GM23338 (cell line): ENCODE measurements at regions not wholly inside any gene's neighbourhood (a gene's known extent, or its start where the extent isn't known, plus 50 kb on each side); places are given as distances from the start of the nearest gene placed in this dataset.

Source experiments
- ATAC-seq: fragments of 200-7000 bp; cut with Tn5 transposase; 3 replicates; pipeline ENCODE4 v1.9.1; 2020
- DNase-seq: peaks from one replicate; pipeline ENCODE4 v3.0.0-alpha.2; 2015; ENCODE audit warnings: low spot score
- H2AFZ ChIP-seq: fragments of 200-600 bp; sonication (generic); 2 replicates; pipeline ENCODE4 v1.8.0; 2016; ENCODE audit warnings: antibody characterized with exemption, mild to moderate bottlenecking, moderate library complexity
- H3F3A ChIP-seq: fragments of 200-600 bp; sonication (generic); replicated peaks from 2 replicates; pipeline ENCODE4 v1.8.0; 2017; ENCODE audit warnings: antibody characterized with exemption, mixed run types, low read depth
- H3K27ac ChIP-seq: fragments of 200-600 bp; sonication (generic); 2 replicates; pipeline ENCODE4 v1.6.1; 2016; ENCODE audit warnings: low read depth
- H3K27me3 ChIP-seq: fragments of 200-600 bp; sonication (generic); 2 replicates; pipeline ENCODE4 v1.8.0; 2016; ENCODE audit warnings: mild to moderate bottlenecking, mixed run types, moderate library complexity; ENCODE audit not compliant: insufficient read depth
- H3K36me3 ChIP-seq: fragments of 200-600 bp; sonication (generic); 2 replicates; pipeline ENCODE4 v1.8.0; 2016; ENCODE audit warnings: mild to moderate bottlenecking; ENCODE audit not compliant: insufficient read depth
- H3K4me1 ChIP-seq: fragments of 200-600 bp; sonication (generic); 2 replicates; pipeline ENCODE4 v1.8.0; 2016; ENCODE audit warnings: mild to moderate bottlenecking, moderate library complexity; ENCODE audit not compliant: insufficient read depth
- H3K4me2 ChIP-seq: fragments of 200-600 bp; sonication (generic); 2 replicates; pipeline ENCODE4 v1.7.1; 2017; ENCODE audit warnings: mixed run types
- H3K4me3 ChIP-seq: fragments of 200-600 bp; sonication (generic); 2 replicates; pipeline ENCODE4 v1.6.1; 2016; ENCODE audit warnings: mixed run types
- H3K79me2 ChIP-seq: fragments of 200-600 bp; sonication (generic); replicated peaks from 2 replicates; pipeline ENCODE4 v1.8.0; 2017; ENCODE audit warnings: mild to moderate bottlenecking; ENCODE audit not compliant: insufficient read depth
- H3K9me2 ChIP-seq: fragments of 200-600 bp; sonication (generic); 2 replicates; pipeline ENCODE4 v1.8.0; 2017; ENCODE audit not compliant: insufficient read depth
- H4K20me1 ChIP-seq: fragments of 200-600 bp; sonication (generic); replicated peaks from 2 replicates; pipeline ENCODE4 v1.8.0; 2017; ENCODE audit warnings: mild to moderate bottlenecking; ENCODE audit not compliant: insufficient read depth
- H3K27ac Mint-ChIP-seq: 2 replicates; pipeline ENCODE4 v1.8.0; 2020; ENCODE audit warnings: inconsistent platforms, mild to moderate bottlenecking, moderate library complexity, mixed read lengths
- H3K27me3 Mint-ChIP-seq: 3 replicates; pipeline ENCODE4 v1.8.0; 2022; ENCODE audit warnings: low read depth, mild to moderate bottlenecking, moderate library complexity, mixed read lengths, inconsistent platforms; ENCODE audit not compliant: insufficient read depth, poor library complexity
- H3K36me3 Mint-ChIP-seq: 3 replicates; pipeline ENCODE4 v1.8.0; 2021; ENCODE audit warnings: low read depth, mild to moderate bottlenecking, inconsistent platforms, moderate library complexity, mixed read lengths
- H3K4me1 Mint-ChIP-seq: 3 replicates; pipeline ENCODE4 v1.8.0; 2020; ENCODE audit warnings: mild to moderate bottlenecking, inconsistent platforms, mixed read lengths
- H3K4me3 Mint-ChIP-seq: 3 replicates; pipeline ENCODE4 v1.8.0; 2021; ENCODE audit warnings: moderate library complexity, mild to moderate bottlenecking, inconsistent platforms, mixed read lengths
- H3K9me3 Mint-ChIP-seq: 3 replicates; pipeline ENCODE4 v1.8.0; 2020; ENCODE audit warnings: moderate library complexity, mild to moderate bottlenecking, inconsistent platforms, mixed read lengths
- CREB1 ChIP-seq: fragments of 250-450 bp; sonication (Bioruptor Pico); IDR thresholded peaks from 2 replicates; pipeline ENCODE4 v1.5.0; 2020; ENCODE audit warnings: low read depth, mild to moderate bottlenecking, moderate library complexity
- CTCF ChIP-seq, 2 experiments: fragments of 200-600 bp in 1 of 2; sonication (generic) in 1 of 2; conservative IDR thresholded peaks; 2 replicates each; pipeline versions ENCODE4 v1.5.1 to v1.6.1; 2016 to 2017; ENCODE audit warnings: antibody characterized with exemption in 2 of 2, low read depth in 2 of 2, mild to moderate bottlenecking in 2 of 2, moderate library complexity in 1 of 2
- EZH2phosphoT487 ChIP-seq: fragments of 200-600 bp; sonication (generic); IDR thresholded peaks from one replicate; pipeline ENCODE4 v1.8.1; 2018; ENCODE audit warnings: antibody characterized with exemption; ENCODE audit not compliant: unreplicated experiment
- JUNB ChIP-seq: IDR thresholded peaks from one replicate; pipeline ENCODE4 v1.6.1; 2016; ENCODE audit warnings: antibody characterized with exemption; ENCODE audit not compliant: unreplicated experiment
- NANOG ChIP-seq: IDR thresholded peaks from 2 replicates; pipeline ENCODE4 v1.6.1; 2016; ENCODE audit warnings: antibody characterized with exemption, borderline replicate concordance
- POLR2AphosphoS5 ChIP-seq: IDR thresholded peaks from 2 replicates; pipeline ENCODE4 v1.6.1; 2016; ENCODE audit warnings: antibody characterized with exemption, low read depth
- STAT1 ChIP-seq: IDR thresholded peaks from one replicate; pipeline ENCODE4 v1.6.1; 2016; ENCODE audit warnings: antibody characterized with exemption; ENCODE audit not compliant: unreplicated experiment
- ZNF114 ChIP-seq: fragments of 250-450 bp; sonication (Bioruptor Pico); IDR thresholded peaks from 2 replicates; pipeline ENCODE4 v1.5.0; 2020; ENCODE audit warnings: mild to moderate bottlenecking, moderate library complexity
- ZNF331 ChIP-seq: fragments of 250-450 bp; sonication (Bioruptor Pico); IDR thresholded peaks from 2 replicates; pipeline ENCODE4 v1.5.0; 2020; ENCODE audit warnings: low read depth, mild to moderate bottlenecking, moderate library complexity
- ZNF462 ChIP-seq: fragments of 250-450 bp; sonication (Bioruptor Pico); IDR thresholded peaks from 2 replicates; pipeline ENCODE4 v1.5.0; 2020; ENCODE audit warnings: mild to moderate bottlenecking, moderate library complexity

- no peak for TF ChIP-seq ZNF462 (CRISPR knock-in tag)
- TF ChIP-seq JUNB: no peak
- TF ChIP-seq NANOG: no peak
- TF ChIP-seq CTCF (conservative IDR thresholded peaks at IDR 0.05; ENCODE audit: low read depth in 2 of 2): no peak
- TF ChIP-seq STAT1: no peak
- TF ChIP-seq CREB1 (CRISPR knock-in tag): no peak
- TF ChIP-seq POLR2AphosphoS5: no peak
These were observed 1263.4 kb downstream of the DSC3 start (continued) for GRCh38 chr18:29779096-29779495.

GRCh38 chr18:29753379-29753778, 1289.2 kb downstream of the DSC3 start:
- Mint-ChIP-seq H3K4me1 (no peaks in the 10 kb centered on the region), H3K36me3 (no peaks in the 10 kb centered on the region), H3K27me3 (no peaks in the 10 kb centered on the region), H3K27ac (no peak overlapping the region), H3K4me3 (no peak overlapping the region), H3K9me3 (no peaks in the 10 kb centered on the region; the same call in 2 of the 3 replicates)
- peaks cover 12% of the 10 kb centered on the region; the same call in 1 of the 2 replicates for H3K9me2 ChIP-seq
- no peaks in the 10 kb centered on the region for H3K79me2 ChIP-seq
- H3K4me2 ChIP-seq: no peak overlapping the region
- H3K27ac ChIP-seq: no peak overlapping the region
- DNase-seq: no peak
- no peaks in the 10 kb centered on the region for H3K27me3 ChIP-seq
- no peaks in the 10 kb centered on the region for H4K20me1 ChIP-seq
- no peaks in the 10 kb centered on the region for H3K36me3 ChIP-seq
- no peaks in the 10 kb centered on the region for H3F3A ChIP-seq
- no peak for ATAC-seq
- no peak overlapping the region for H3K4me3 ChIP-seq
- no peak overlapping the region for H2AFZ ChIP-seq
- no peaks in the 10 kb centered on the region for H3K4me1 ChIP-seq
- TF ChIP-seq ZNF331 (CRISPR knock-in tag): no peak
- TF ChIP-seq EZH2phosphoT487: no peak
- TF ChIP-seq ZNF462 (CRISPR knock-in tag): no peak
- TF ChIP-seq ZNF114 (CRISPR knock-in tag): no peak
